ENCODE measurements at regions not wholly inside any gene's neighbourhood (a gene's known extent, or its start where the extent isn't known, plus 50 kb on each side); places are given as distances from the start of the nearest gene placed in this dataset.

DNA sequence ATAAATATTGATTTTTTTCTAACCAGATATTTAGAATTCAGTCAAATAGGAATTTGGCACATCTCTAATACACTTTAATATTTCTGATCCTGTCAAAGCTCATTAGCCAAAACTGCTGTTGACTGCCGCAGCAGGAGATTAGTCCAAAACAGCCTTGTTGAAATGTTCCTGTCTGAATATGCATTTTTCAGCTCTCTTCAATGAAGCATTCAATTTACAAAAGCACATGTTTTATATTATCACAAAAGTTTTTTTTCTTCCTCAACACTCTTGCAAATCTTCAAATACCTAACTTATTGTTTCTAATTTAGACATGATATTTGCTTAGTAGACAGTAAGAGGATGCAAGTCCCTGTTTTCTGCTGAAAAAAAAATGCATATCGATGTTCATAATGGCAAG lies 140.9 kb downstream of the SPATA18 start:
- in situ Hi-C loops (cut with MboI; ENCODE audit: low sequenced_read_pairs, unreplicated experiment) = no loop called here
- no peak for DNase-seq (ENCODE audit: low spot score)
- TF ChIP-seq, protein P1, sequence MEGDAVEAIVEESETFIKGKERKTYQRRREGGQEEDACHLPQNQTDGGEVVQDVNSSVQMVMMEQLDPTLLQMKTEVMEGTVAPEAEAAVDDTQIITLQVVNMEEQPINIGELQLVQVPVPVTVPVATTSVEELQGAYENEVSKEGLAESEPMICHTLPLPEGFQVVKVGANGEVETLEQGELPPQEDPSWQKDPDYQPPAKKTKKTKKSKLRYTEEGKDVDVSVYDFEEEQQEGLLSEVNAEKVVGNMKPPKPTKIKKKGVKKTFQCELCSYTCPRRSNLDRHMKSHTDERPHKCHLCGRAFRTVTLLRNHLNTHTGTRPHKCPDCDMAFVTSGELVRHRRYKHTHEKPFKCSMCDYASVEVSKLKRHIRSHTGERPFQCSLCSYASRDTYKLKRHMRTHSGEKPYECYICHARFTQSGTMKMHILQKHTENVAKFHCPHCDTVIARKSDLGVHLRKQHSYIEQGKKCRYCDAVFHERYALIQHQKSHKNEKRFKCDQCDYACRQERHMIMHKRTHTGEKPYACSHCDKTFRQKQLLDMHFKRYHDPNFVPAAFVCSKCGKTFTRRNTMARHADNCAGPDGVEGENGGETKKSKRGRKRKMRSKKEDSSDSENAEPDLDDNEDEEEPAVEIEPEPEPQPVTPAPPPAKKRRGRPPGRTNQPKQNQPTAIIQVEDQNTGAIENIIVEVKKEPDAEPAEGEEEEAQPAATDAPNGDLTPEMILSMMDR (IDR thresholded peaks at IDR 0.05; ENCODE audit: borderline replicate concordance, control extremely low read depth, extremely low read depth, insufficient read depth, missing control alignments) = no peak

- in situ Hi-C loops (cut with MboI; ENCODE audit: low sequenced_read_pairs, unreplicated experiment) = no loop called here
- TF ChIP-seq, protein P1 (IDR thresholded peaks at IDR 0.05; ENCODE audit: borderline replicate concordance, control extremely low read depth, extremely low read depth, insufficient read depth, missing control alignments) = no peak
- DNase-seq (ENCODE audit: low spot score) = no peak
These were observed 141.6 kb downstream of the SPATA18 start for GRCh38 chr4:52192721-52193135.

GRCh38 chr4:52195869-52196268 lies 144.8 kb downstream of the SPATA18 start:
- TF ChIP-seq, protein P1 (IDR thresholded peaks at IDR 0.05; ENCODE audit: borderline replicate concordance, control extremely low read depth, extremely low read depth, insufficient read depth, missing control alignments) = no peak
- no peak for DNase-seq (ENCODE audit: low spot score)
- in situ Hi-C loops (cut with MboI; ENCODE audit: low sequenced_read_pairs, unreplicated experiment) = no loop called here

GRCh38 chr4:52196606-52197130 lies 145.6 kb downstream of the SPATA18 start:
- TF ChIP-seq, protein P1 (IDR thresholded peaks at IDR 0.05; ENCODE audit: borderline replicate concordance, control extremely low read depth, extremely low read depth, insufficient read depth, missing control alignments) = no peak
- in situ Hi-C loops (cut with MboI; ENCODE audit: low sequenced_read_pairs, unreplicated experiment) = no loop called here
- DNase-seq (ENCODE audit: low spot score) = no peak

GRCh38 chr4:52197306-52197705 lies 146.2 kb downstream of the SPATA18 start:
- TF ChIP-seq, protein P1 (IDR thresholded peaks at IDR 0.05; ENCODE audit: borderline replicate concordance, control extremely low read depth, extremely low read depth, insufficient read depth, missing control alignments) = no peak
- in situ Hi-C loops (cut with MboI; ENCODE audit: low sequenced_read_pairs, unreplicated experiment) = no loop called here
- DNase-seq (ENCODE audit: low spot score) = no peak

DNA sequence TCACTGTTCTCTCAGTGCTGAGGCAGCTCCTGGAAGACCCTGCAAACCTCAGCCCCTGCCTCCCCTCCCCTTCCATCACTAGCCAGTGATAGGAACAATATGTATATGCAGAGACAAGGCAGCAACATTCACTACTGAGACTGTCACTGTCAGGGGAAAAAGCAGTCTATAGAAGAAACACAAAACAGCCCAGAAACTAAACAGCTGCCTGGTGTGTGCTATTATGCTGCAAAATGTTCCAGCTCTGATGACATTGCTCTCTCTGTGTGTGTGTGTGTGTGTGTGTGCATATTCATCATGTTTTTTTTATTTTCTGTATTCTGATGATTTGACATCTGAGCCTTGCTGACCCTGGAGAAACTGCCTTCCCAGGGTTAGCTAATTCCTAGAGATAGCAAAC lies 147.2 kb downstream of the SPATA18 start:
- no peak for DNase-seq (ENCODE audit: low spot score)
- TF ChIP-seq, protein P1 (IDR thresholded peaks at IDR 0.05; ENCODE audit: borderline replicate concordance, control extremely low read depth, extremely low read depth, insufficient read depth, missing control alignments) = no peak
- in situ Hi-C loops (cut with MboI; ENCODE audit: low sequenced_read_pairs, unreplicated experiment) = no loop called here

Measured in GM13976 (cell line).